Mesothelial cell of epicardium (in vitro differentiated cells): ENCODE measurements at regions not wholly inside any gene's neighbourhood (a gene's known extent, or its start where the extent isn't known, plus 50 kb on each side); places are given as distances from the start of the nearest gene placed in this dataset.
A peak's percentile ranks its signal among the peaks of the same experiment; 100 is the strongest.

Experiments
- DNase-seq, 2 experiments: peaks; one replicate each; pipeline ENCODE4 v3.0.0; 2021; ENCODE audit warnings: low spot score in 2 of 2; ENCODE audit not compliant: unreplicated experiment in 2 of 2
- H3K27ac Mint-ChIP-seq: 2 replicates; pipeline ENCODE4 v1.8.0; 2021; ENCODE audit warnings: mixed read lengths
- H3K27me3 Mint-ChIP-seq: 2 replicates; pipeline ENCODE4 v1.8.0; 2021; ENCODE audit warnings: low read depth, mixed read lengths
- H3K36me3 Mint-ChIP-seq: 2 replicates; pipeline ENCODE4 v1.8.0; 2021; ENCODE audit warnings: mixed read lengths
- H3K4me1 Mint-ChIP-seq: 2 replicates; pipeline ENCODE4 v1.8.0; 2021; ENCODE audit warnings: mixed read lengths
- H3K4me3 Mint-ChIP-seq: 2 replicates; pipeline ENCODE4 v1.8.0; 2021; ENCODE audit warnings: mild to moderate bottlenecking, moderate library complexity, mixed read lengths
- H3K9me3 Mint-ChIP-seq: 2 replicates; pipeline ENCODE4 v1.8.0; 2021; ENCODE audit warnings: mixed read lengths
- TF ChIP-seq, protein P1 (sequence below): fragments of 200-600 bp; sonication (generic); IDR thresholded peaks from one replicate; pipeline ENCODE4 v1.5.0; 2021; ENCODE audit warnings: antibody characterized with exemption; ENCODE audit not compliant: unreplicated experiment

GRCh38 chr14:25132732-25133422 is 82.9 kb upstream of the STXBP6 start:
- H3K27me3 Mint-ChIP-seq = no peaks in the 10 kb centered on the region
- peak overlapping the region; percentile 1 for H3K4me3 Mint-ChIP-seq
- H3K4me1 Mint-ChIP-seq = peaks cover 19% of the 10 kb centered on the region
- TF ChIP-seq, protein P1, sequence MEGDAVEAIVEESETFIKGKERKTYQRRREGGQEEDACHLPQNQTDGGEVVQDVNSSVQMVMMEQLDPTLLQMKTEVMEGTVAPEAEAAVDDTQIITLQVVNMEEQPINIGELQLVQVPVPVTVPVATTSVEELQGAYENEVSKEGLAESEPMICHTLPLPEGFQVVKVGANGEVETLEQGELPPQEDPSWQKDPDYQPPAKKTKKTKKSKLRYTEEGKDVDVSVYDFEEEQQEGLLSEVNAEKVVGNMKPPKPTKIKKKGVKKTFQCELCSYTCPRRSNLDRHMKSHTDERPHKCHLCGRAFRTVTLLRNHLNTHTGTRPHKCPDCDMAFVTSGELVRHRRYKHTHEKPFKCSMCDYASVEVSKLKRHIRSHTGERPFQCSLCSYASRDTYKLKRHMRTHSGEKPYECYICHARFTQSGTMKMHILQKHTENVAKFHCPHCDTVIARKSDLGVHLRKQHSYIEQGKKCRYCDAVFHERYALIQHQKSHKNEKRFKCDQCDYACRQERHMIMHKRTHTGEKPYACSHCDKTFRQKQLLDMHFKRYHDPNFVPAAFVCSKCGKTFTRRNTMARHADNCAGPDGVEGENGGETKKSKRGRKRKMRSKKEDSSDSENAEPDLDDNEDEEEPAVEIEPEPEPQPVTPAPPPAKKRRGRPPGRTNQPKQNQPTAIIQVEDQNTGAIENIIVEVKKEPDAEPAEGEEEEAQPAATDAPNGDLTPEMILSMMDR = peak; percentile 89
- H3K9me3 Mint-ChIP-seq = peaks cover 2% of the 10 kb centered on the region
- peak overlapping the region; percentile 47 for H3K27ac Mint-ChIP-seq
- H3K36me3 Mint-ChIP-seq = no peaks in the 10 kb centered on the region
- peak; percentile 58 to 80 for DNase-seq

- TF ChIP-seq, protein P1 = no peak
- Mint-ChIP-seq H3K4me3 (no peak overlapping the region), H3K36me3 (no peaks in the 10 kb centered on the region), H3K9me3 (no peaks in the 10 kb centered on the region), H3K27me3 (no peaks in the 10 kb centered on the region), H3K4me1 (peaks cover 20% of the 10 kb centered on the region), H3K27ac (no peak overlapping the region)
- no peak for DNase-seq
Measured at GRCh38 chr14:25132094-25132493, 82.1 kb upstream of the STXBP6 start.

- TF ChIP-seq, protein P1 = no peak
- H3K4me3 Mint-ChIP-seq = no peak overlapping the region
- H3K36me3 Mint-ChIP-seq = no peaks in the 10 kb centered on the region
- peaks cover 44% of the 10 kb centered on the region for H3K4me1 Mint-ChIP-seq
- peaks cover 3% of the 10 kb centered on the region for H3K9me3 Mint-ChIP-seq
- H3K27me3 Mint-ChIP-seq = no peaks in the 10 kb centered on the region
- no peak overlapping the region for H3K27ac Mint-ChIP-seq
- DNase-seq = no peak
Measured at GRCh38 chr14:25122843-25123242, 72.9 kb upstream of the STXBP6 start.

DNA sequence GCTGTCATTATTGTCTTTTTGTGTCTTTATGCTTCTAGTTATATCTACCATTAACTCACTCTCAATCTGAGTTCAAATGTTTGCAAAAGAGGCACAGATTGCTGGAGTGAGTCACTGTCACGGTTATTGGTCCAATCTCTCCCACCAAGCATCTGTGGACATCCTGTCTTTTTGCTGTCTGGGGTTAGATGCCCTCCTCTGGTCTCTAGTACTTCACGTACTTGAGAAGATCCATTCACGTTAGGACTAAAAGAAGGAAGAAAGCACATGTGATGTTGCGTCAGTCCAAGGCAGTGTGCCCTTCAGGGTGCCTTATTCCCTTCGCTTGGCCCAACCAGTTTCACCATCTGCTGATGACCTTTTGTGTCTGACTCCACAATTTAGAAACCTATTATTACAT is 72.3 kb upstream of the STXBP6 start:
- peaks cover 48% of the 10 kb centered on the region for H3K4me1 Mint-ChIP-seq
- TF ChIP-seq, protein P1 = no peak
- H3K36me3 Mint-ChIP-seq = no peaks in the 10 kb centered on the region
- H3K4me3 Mint-ChIP-seq = no peak overlapping the region
- no peak overlapping the region for H3K27ac Mint-ChIP-seq
- DNase-seq = no peak
- H3K27me3 Mint-ChIP-seq = no peaks in the 10 kb centered on the region
- H3K9me3 Mint-ChIP-seq = peaks cover 3% of the 10 kb centered on the region

DNA sequence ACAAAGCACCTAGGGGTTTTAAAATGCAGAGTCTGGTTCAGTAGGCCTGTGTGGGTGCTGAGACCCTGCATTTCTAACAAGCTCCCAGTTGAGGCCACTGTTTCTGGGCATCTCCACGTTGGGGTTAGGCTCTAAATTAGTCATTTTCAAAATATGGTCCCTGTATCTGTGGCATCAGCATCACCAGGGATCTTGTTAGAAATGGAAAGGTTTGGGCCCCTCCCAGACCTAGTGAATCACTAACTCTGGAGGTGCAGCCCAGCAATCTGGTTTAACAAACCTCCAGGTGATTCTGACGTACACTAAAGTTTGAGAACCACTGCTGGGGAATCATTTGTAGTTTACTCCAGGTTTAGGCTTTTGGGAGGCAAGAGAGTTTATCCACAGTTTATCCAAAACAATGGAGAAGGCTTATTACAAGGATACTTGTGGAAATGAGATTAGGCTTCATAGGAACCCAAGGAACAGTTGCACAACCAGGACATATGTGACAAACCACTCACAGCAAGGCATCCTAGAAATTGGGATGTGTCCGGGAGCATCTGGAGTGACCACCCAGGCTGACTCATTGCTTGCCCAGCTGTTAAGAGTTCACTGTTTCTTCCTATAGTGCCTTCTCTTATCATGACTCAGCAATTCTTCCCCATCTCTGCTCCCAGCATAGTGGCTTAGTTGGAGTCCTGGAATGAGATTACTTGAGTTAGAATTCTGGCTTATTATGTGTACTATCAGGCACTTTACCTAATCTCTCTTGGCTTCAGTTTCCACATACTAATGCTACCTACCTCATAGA is 71.6 kb upstream of the STXBP6 start:
- no peaks in the 10 kb centered on the region for H3K36me3 Mint-ChIP-seq
- peaks cover 3% of the 10 kb centered on the region for H3K9me3 Mint-ChIP-seq
- TF ChIP-seq, protein P1 = no peak
- no peak for DNase-seq
- no peaks in the 10 kb centered on the region for H3K27me3 Mint-ChIP-seq
- H3K4me3 Mint-ChIP-seq = no peak overlapping the region
- peaks cover 54% of the 10 kb centered on the region for H3K4me1 Mint-ChIP-seq
- H3K27ac Mint-ChIP-seq = peak overlapping the region; percentile 2
